Progenitor cell of endocrine pancreas (in vitro differentiated cells): ENCODE measurements at regions not wholly inside any gene's neighbourhood (a gene's known extent, or its start where the extent isn't known, plus 50 kb on each side); places are given as distances from the start of the nearest gene placed in this dataset.

ENCODE experiments used
- DNase-seq: peaks from one replicate; pipeline ENCODE4 v3.0.0; 2021; ENCODE audit warnings: low spot score; ENCODE audit not compliant: unreplicated experiment
- H3K27ac Mint-ChIP-seq: 2 replicates; pipeline ENCODE4 v1.8.0; 2021; ENCODE audit warnings: mild to moderate bottlenecking, moderate library complexity, mixed read lengths
- H3K27me3 Mint-ChIP-seq: 2 replicates; pipeline ENCODE4 v1.8.0; 2021; ENCODE audit warnings: mixed read lengths
- H3K36me3 Mint-ChIP-seq: 2 replicates; pipeline ENCODE4 v1.8.0; 2022; ENCODE audit warnings: mixed read lengths; ENCODE audit not compliant: insufficient read depth
- H3K4me1 Mint-ChIP-seq: 2 replicates; pipeline ENCODE4 v1.8.0; 2021; ENCODE audit warnings: low read depth, mixed read lengths
- H3K4me3 Mint-ChIP-seq: 2 replicates; pipeline ENCODE4 v1.8.0; 2021; ENCODE audit warnings: low read depth, mild to moderate bottlenecking, moderate library complexity, mixed read lengths
- H3K9me3 Mint-ChIP-seq: 2 replicates; pipeline ENCODE4 v1.8.0; 2021; ENCODE audit warnings: low read depth, mixed read lengths
- TF ChIP-seq, protein P1 (sequence below): fragments of 200-600 bp; sonication (generic); IDR thresholded peaks from one replicate; pipeline ENCODE4 v1.5.0; 2021; ENCODE audit warnings: antibody characterized with exemption, mild to moderate bottlenecking; ENCODE audit not compliant: unreplicated experiment

DNA sequence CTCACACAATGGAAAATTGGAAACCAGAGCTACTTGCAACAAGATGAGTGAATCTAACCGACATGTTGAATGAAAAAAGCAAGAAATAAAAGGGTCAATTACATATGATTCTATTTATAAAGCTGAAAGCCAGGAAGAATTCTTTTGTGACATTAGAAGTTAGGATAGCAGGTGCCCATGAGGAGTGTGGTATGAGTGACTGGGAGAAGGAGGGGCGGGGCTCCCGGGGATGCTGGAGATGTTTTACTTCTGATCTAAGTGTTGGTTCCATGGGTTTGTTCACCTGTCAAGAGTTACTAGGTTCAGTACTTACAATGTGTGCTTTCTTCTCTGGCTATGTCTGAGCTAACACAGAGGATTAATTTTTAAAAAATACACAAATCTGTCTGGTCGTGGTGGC lies 60.8 kb downstream of the NSMCE3 start:
- Mint-ChIP-seq H3K4me3 (no peak overlapping the region), H3K9me3 (peaks cover 5% of the 10 kb centered on the region), H3K27ac (no peak overlapping the region), H3K36me3 (no peaks in the 10 kb centered on the region), H3K4me1 (peaks cover 6% of the 10 kb centered on the region), H3K27me3 (no peaks in the 10 kb centered on the region)
- TF ChIP-seq, protein P1, sequence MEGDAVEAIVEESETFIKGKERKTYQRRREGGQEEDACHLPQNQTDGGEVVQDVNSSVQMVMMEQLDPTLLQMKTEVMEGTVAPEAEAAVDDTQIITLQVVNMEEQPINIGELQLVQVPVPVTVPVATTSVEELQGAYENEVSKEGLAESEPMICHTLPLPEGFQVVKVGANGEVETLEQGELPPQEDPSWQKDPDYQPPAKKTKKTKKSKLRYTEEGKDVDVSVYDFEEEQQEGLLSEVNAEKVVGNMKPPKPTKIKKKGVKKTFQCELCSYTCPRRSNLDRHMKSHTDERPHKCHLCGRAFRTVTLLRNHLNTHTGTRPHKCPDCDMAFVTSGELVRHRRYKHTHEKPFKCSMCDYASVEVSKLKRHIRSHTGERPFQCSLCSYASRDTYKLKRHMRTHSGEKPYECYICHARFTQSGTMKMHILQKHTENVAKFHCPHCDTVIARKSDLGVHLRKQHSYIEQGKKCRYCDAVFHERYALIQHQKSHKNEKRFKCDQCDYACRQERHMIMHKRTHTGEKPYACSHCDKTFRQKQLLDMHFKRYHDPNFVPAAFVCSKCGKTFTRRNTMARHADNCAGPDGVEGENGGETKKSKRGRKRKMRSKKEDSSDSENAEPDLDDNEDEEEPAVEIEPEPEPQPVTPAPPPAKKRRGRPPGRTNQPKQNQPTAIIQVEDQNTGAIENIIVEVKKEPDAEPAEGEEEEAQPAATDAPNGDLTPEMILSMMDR = no peak
- DNase-seq = no peak

DNA sequence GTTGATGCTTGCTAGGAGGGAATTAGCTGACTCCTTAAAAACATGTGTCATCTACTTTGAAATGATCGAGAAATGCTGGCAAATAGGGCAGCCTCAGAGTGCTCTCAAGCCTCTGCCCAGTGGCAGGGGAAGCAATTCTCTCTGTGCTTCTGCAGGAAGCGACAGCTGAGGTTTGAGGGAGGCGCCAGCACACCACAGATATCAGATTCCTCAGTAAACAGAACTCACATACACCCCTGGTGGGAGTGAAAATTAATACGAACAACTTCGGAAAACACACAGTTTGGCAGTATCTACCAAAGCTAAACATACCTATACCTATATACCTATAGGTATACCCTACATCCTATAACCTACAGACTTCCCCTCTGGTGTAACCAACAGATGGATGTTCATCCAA lies 61.3 kb downstream of the NSMCE3 start:
- DNase-seq = no peak
- H3K4me3 Mint-ChIP-seq = no peak overlapping the region
- H3K9me3 Mint-ChIP-seq = peaks cover 4% of the 10 kb centered on the region
- H3K27ac Mint-ChIP-seq = no peak overlapping the region
- TF ChIP-seq, protein P1 = peak; percentile 17
- no peaks in the 10 kb centered on the region for H3K36me3 Mint-ChIP-seq
- no peaks in the 10 kb centered on the region for H3K27me3 Mint-ChIP-seq
- peaks cover 6% of the 10 kb centered on the region for H3K4me1 Mint-ChIP-seq

DNA sequence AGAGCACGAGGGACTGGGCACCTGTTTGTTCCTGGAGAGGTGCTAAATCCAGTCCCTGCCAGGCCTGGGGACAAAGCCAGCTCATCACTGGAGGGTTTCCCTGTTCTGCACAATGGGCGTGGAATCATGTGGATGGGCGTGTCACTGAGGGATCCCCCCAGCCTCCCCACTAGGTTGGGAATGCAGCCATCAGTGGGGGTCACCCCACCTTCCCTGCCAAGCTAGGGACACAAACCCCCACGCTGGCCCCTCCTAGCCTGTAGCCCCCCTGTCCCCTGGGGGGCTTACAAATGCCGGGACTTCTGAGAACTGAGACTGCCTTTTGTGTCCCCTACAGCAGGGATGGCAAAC lies 61.9 kb downstream of the NSMCE3 start:
- peaks cover 3% of the 10 kb centered on the region for H3K9me3 Mint-ChIP-seq
- no peak overlapping the region for H3K4me3 Mint-ChIP-seq
- peaks cover 6% of the 10 kb centered on the region for H3K4me1 Mint-ChIP-seq
- no peak for DNase-seq
- H3K27ac Mint-ChIP-seq = no peak overlapping the region
- H3K36me3 Mint-ChIP-seq = no peaks in the 10 kb centered on the region
- H3K27me3 Mint-ChIP-seq = no peaks in the 10 kb centered on the region
- TF ChIP-seq, protein P1 = no peak

DNA sequence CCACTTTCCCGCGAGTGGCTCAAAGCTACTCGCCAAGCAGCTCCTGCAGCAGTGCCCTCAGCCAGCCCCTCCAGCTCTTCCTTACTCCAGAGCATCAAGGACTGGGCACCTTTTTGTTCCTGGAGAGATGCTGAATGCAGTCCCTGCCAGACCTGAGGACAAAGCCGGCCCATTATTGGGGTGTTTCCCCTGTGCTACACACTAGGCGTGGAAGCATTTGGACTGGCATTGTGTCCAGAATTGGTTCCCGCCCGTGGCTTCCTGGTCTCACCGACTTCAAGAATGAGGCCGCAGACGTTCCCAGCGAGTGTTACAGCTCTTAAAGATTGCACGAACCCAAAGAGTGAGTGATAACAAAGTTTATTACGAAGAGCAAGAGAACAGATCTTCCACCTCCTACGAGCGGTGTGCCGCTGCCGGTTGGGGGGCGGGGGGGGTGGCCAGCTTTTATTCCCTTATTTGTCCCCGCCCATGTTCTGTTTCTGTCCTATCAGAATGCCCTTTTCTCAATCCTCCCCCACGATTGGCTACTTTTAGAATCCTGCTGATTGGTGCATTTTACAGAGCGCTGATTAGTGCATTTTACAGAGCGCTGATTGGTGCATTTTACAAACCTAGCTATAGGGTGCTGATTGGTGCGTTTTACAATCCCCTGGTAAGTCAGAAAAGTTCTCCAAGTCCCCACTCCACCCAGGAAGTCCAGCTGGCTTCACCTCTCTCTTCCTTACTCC lies 62.4 kb downstream of the NSMCE3 start:
- H3K27me3 Mint-ChIP-seq = no peaks in the 10 kb centered on the region
- H3K36me3 Mint-ChIP-seq = no peaks in the 10 kb centered on the region
- no peak overlapping the region for H3K4me3 Mint-ChIP-seq
- peaks cover 3% of the 10 kb centered on the region for H3K9me3 Mint-ChIP-seq
- DNase-seq = no peak
- H3K27ac Mint-ChIP-seq = no peak overlapping the region
- TF ChIP-seq, protein P1 = no peak
- peaks cover 6% of the 10 kb centered on the region for H3K4me1 Mint-ChIP-seq

DNA sequence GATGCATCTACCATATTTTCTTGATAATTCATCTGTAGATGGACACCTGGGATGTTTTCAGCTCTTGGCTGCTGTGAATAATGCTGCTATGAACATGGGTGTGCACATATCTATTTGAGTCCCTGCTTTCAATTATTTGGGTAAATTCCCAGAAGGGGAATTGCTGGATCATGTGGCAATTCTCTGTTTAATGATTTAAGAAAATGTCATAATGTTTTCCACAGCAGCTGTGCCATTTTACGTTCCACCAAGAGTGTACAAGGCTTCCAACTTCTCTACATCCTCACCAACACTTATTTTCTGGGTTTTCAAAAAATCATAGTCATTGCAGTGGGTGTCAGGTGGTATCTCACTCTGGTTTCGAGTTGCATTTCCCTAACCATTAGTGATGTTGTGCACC lies 64.4 kb downstream of the NSMCE3 start:
- H3K4me1 Mint-ChIP-seq = peaks cover 6% of the 10 kb centered on the region
- H3K27me3 Mint-ChIP-seq = no peaks in the 10 kb centered on the region
- no peak overlapping the region for H3K27ac Mint-ChIP-seq
- TF ChIP-seq, protein P1 = no peak
- no peaks in the 10 kb centered on the region for H3K36me3 Mint-ChIP-seq
- H3K4me3 Mint-ChIP-seq = no peak overlapping the region
- DNase-seq = no peak
- H3K9me3 Mint-ChIP-seq = no peaks in the 10 kb centered on the region
